GM19035 (cell line): ENCODE measurements at regions not wholly inside any gene's neighbourhood (a gene's known extent, or its start where the extent isn't known, plus 50 kb on each side); places are given as distances from the start of the nearest gene placed in this dataset.
"Not testable (repeated sequence)": the region's sequence is repeated elsewhere in the genome, so short reads cannot be mapped to it uniquely, and the experiment has no call there.

ENCODE experiments used
- ATAC-seq: cut with Tn5 transposase; IDR thresholded peaks from one replicate; pipeline ENCODE4 v1.9.1; 2021; ENCODE audit not compliant: unreplicated experiment

- ATAC-seq: peak; percentile 3
These were observed 59.3 kb upstream of the ZNF217 start for GRCh38 chr20:53652859-53653517.

DNA sequence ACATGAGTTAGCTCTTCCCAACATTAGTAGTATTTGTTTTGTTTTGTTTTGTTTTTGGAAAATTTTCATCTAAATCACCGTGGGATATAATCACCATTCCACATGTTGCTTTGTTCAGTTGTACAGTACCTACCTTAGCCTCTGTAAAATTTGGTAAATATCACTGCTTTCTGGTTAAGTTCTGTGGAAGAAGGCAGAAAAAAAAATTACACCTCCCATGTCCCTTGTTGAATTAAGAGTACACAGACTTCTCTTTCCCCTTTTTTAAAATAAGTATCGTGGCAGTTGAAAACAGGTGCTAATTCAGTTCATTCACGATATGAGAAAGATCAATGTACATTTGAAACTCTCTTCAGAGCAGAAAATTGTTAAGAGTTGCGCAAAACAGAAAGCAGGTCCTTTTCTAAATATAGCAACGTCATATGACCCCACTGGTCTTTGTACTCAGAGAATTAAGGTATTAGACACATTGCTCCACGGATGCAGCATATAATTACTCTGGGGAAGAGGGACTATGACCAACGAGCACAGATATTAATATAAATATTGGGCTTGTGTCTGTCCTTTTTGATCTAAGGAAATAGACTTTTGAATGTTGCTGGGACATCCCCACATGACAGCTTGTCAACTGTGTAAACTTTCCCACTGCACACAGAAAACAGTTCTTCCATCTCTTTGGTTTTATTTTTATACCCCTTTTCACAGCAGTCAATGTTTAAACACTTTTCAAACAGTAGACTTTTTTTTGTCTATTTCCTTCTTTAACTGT lies 58.6 kb upstream of the ZNF217 start:
- ATAC-seq: peak; percentile 68

DNA sequence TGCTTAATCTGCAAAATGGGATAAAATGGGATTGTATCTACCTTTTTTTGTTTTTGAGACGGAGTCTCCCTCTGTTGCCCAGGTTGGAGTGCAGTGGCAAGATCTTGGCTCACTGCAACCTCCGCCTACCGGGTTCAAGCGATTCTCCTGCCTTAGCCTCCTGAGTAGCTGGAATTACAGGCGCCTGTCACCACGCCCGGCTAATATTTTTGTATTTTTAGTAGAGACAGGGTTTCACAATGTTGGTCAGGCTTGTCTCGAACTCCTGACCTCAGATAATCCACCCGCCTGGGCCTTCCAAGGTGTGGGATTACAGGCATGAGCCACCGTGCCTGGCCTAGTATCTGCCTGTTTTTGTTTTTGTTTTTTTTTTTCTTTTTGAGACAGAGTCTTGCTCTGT lies 55.9 kb upstream of the ZNF217 start:
- ATAC-seq: not testable (repeated sequence)

DNA sequence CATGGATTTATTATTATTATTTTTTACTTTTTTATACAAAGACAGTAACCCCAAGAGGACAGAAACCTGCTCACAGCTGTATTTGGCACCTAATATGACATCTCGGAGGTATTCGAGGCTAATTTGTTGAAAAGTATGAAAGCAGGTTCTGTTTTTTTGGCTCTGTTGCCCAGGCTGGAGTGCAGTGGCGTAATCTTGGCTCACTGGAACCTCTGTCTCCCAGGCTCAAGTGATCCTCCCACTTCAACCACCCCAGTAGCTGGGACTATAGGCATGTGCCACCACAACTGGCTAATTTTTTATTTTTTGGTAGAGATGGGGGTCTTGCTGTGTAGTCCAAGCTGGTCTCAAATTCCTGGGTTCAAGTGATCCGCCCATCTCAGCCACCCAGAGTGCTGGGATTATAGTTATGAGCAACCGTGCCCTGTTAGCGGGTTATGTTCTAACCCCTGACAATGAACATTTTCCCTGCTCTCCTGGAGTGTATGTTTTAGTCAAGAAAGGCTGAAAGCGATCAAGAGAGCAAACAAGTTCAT lies 53.7 kb upstream of the ZNF217 start:
- ATAC-seq: no peak

DNA sequence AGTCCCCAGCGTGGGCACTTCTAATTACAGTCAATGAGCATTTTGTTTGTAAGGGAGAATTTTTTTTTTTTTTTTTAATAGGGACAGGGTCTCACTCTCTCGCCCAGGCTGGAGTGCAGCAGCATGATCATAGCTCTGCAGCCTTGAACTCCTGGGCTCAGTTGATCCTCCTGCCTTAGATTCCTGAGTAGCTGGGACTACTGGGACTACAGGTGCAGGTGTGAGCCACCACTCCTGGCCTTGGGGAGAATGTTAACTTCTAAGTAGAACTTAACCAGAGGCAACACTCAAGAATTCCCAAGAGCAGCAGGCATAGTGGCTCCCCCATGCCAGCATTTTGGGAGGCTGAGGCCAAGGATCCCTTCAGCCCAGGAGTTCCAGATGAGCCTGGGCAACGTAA lies 52.9 kb upstream of the ZNF217 start:
- ATAC-seq: no peak

DNA sequence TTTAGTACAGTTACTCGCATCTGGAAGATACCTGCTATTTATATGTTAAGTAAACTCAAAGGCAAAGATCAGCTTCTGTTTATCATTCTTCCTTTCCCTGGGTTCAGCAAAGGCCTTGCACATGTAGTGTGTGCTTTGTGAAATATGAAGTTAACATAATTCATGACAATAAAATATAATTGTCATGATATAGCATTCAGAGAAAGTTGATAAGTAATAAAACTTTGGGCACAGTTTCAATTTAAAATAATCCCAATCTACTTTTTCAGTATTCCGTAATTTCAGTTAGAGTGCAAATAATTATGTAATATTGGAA lies 51.9 kb upstream of the ZNF217 start:
- no peak for ATAC-seq

DNA sequence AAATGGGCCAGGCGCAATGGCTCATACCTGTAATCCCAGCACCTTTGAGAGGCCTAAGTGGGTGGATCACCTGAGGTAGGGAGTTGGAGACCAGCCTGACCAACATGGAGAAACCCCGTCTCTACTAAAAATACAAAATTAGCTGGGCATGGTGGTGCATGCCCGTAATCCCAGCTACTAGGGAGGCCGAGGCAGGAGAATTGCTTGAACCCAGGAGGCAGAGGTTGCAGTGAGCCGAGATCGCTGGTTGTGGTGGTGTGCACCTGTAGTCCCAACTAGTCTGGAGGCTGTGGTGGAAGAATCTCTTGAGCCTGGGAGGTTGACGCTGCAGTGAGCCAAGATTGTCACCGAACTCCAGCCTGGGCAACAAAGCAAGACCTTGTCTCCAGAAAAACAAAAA lies 50.5 kb upstream of the ZNF217 start:
- ATAC-seq: not testable (repeated sequence)
